Smooth muscle cell (in vitro differentiated cells): ENCODE measurements at regions not wholly inside any gene's neighbourhood (a gene's known extent, or its start where the extent isn't known, plus 50 kb on each side); places are given as distances from the start of the nearest gene placed in this dataset.

Source experiments
- DNase-seq: peaks from one replicate; lab custom pipeline; 2025; ENCODE audit not compliant: unreplicated experiment; lab: John Stamatoyannopoulos, UW
- H2AFZ ChIP-seq: fragments of 200-600 bp; sonication (generic); 2 replicates; pipeline ENCODE4 v1.6.0; 2016; ENCODE audit warnings: antibody characterized with exemption, low read depth, mild to moderate bottlenecking
- H3F3A ChIP-seq: fragments of 200-600 bp; sonication (generic); 2 replicates; pipeline ENCODE4 v1.6.0; 2017; ENCODE audit warnings: antibody characterized with exemption, low read depth
- H3K27ac ChIP-seq: fragments of 200-600 bp; sonication (generic); 2 replicates; pipeline ENCODE4 v1.5.1; 2016; ENCODE audit warnings: low read depth, mild to moderate bottlenecking
- H3K27me3 ChIP-seq: fragments of 200-600 bp; sonication (generic); 2 replicates; pipeline ENCODE4 v1.6.1; 2016; ENCODE audit warnings: low read depth, mild to moderate bottlenecking
- H3K36me3 ChIP-seq: fragments of 200-600 bp; sonication (generic); 2 replicates; pipeline ENCODE4 v1.5.1; 2016; ENCODE audit warnings: low read depth
- H3K4me1 ChIP-seq: fragments of 200-600 bp; sonication (generic); 2 replicates; pipeline ENCODE4 v1.5.1; 2016; ENCODE audit warnings: low read depth
- H3K4me2 ChIP-seq: fragments of 200-600 bp; sonication (generic); 2 replicates; pipeline ENCODE4 v1.6.0; 2016; ENCODE audit warnings: mild to moderate bottlenecking
- H3K4me3 ChIP-seq: fragments of 200-600 bp; sonication (generic); 2 replicates; pipeline ENCODE4 v1.5.1; 2016; ENCODE audit warnings: mild to moderate bottlenecking
- H3K79me2 ChIP-seq: fragments of 200-600 bp; sonication (generic); 2 replicates; pipeline ENCODE4 v1.6.0; 2016; ENCODE audit warnings: low read depth, mild to moderate bottlenecking
- H3K9ac ChIP-seq: fragments of 200-600 bp; sonication (generic); 2 replicates; pipeline ENCODE4 v1.6.0; 2016; ENCODE audit warnings: low read depth
- H3K9me3 ChIP-seq: fragments of 200-600 bp; sonication (generic); replicated peaks from 2 replicates; pipeline ENCODE4 v1.5.1; 2016; ENCODE audit warnings: low read depth
- H4K20me1 ChIP-seq: fragments of 200-600 bp; sonication (generic); 2 replicates; pipeline ENCODE4 v1.6.0; 2016; ENCODE audit warnings: low read depth
- WGBS: methylation state at CpG from one replicate; pipeline ENCODE4 v1.1.7; 2016; ENCODE audit warnings: low lambda C conversion rate; 5-methylcytosine and 5-hydroxymethylcytosine counted together
- TF ChIP-seq, protein P1 (sequence below): fragments of 200-600 bp; sonication (generic); IDR thresholded peaks from 2 replicates; pipeline ENCODE4 v1.5.1; 2017; ENCODE audit warnings: borderline replicate concordance, mild to moderate bottlenecking, antibody characterized with exemption; ENCODE audit not compliant: insufficient read depth, poor library complexity, severe bottlenecking

DNA sequence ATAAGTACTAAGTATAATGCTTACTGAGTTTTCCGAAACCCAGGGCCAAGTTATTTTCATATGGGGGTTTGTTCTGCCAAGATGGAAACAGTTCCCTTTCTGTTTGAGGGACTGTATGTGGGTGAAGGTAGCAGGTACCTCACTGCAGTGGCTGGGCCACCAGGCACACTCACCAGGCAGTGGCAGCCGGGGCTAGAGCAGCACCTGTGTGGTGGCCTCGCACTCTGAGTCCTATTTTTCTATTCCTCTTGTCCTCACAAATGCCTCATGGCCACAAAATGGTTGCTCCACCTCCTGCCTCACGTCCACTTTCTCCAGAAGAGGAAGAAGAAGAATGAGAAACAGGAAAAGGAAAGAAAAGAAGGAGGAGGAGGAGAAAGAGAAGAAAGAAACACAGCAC lies 167.3 kb upstream of the SHH start:
- Histone ChIP-seq H3K79me2 (no peaks in the 10 kb centered on the region), H3K9ac (no peak overlapping the region), H3K4me2 (no peak overlapping the region), H3K4me3 (no peak overlapping the region), H3K9me3 (no peaks in the 10 kb centered on the region), H3F3A (no peaks in the 10 kb centered on the region), H3K27me3 (peaks cover 18% of the 10 kb centered on the region), H3K27ac (no peak overlapping the region), H2AFZ (no peak overlapping the region), H3K36me3 (no peaks in the 10 kb centered on the region), H4K20me1 (no peaks in the 10 kb centered on the region), H3K4me1 (no peaks in the 10 kb centered on the region)
- DNase-seq: no peak
- TF ChIP-seq, protein P1, sequence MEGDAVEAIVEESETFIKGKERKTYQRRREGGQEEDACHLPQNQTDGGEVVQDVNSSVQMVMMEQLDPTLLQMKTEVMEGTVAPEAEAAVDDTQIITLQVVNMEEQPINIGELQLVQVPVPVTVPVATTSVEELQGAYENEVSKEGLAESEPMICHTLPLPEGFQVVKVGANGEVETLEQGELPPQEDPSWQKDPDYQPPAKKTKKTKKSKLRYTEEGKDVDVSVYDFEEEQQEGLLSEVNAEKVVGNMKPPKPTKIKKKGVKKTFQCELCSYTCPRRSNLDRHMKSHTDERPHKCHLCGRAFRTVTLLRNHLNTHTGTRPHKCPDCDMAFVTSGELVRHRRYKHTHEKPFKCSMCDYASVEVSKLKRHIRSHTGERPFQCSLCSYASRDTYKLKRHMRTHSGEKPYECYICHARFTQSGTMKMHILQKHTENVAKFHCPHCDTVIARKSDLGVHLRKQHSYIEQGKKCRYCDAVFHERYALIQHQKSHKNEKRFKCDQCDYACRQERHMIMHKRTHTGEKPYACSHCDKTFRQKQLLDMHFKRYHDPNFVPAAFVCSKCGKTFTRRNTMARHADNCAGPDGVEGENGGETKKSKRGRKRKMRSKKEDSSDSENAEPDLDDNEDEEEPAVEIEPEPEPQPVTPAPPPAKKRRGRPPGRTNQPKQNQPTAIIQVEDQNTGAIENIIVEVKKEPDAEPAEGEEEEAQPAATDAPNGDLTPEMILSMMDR: no peak
- WGBS: 61% methylated on average over 4 of the region's 4 CpGs

DNA sequence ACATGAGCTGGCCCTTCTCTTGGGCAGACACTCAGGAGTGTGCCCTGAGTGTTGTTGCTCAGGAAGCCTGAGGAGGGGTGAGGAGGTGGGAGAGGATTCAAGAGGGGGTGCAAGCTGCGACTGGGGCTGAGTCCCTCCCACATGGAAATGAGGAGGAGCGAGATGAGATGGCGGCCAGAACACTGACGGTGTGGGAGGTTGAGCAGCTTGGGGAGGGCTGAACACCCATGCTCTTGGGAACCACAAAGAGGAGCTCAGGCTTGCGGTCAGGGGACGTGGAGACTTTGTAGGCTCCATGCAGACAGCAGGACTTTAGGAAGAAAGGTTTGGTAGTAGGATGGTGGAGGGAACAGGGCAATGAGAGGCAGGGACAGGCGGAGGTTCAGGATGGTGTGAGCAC lies 163.2 kb upstream of the SHH start:
- H3K27ac ChIP-seq: no peak overlapping the region
- H4K20me1 ChIP-seq: no peaks in the 10 kb centered on the region
- no peaks in the 10 kb centered on the region for H3K79me2 ChIP-seq
- TF ChIP-seq, protein P1: no peak
- no peaks in the 10 kb centered on the region for H3K36me3 ChIP-seq
- DNase-seq: no peak
- no peak overlapping the region for H2AFZ ChIP-seq
- no peak overlapping the region for H3K4me3 ChIP-seq
- H3K4me1 ChIP-seq: no peaks in the 10 kb centered on the region
- no peaks in the 10 kb centered on the region for H3F3A ChIP-seq
- H3K9me3 ChIP-seq: no peaks in the 10 kb centered on the region
- peaks cover 18% of the 10 kb centered on the region for H3K27me3 ChIP-seq
- no peak overlapping the region for H3K9ac ChIP-seq
- no peak overlapping the region for H3K4me2 ChIP-seq
- 85% methylated on average over 7 of the region's 7 CpGs for WGBS

DNA sequence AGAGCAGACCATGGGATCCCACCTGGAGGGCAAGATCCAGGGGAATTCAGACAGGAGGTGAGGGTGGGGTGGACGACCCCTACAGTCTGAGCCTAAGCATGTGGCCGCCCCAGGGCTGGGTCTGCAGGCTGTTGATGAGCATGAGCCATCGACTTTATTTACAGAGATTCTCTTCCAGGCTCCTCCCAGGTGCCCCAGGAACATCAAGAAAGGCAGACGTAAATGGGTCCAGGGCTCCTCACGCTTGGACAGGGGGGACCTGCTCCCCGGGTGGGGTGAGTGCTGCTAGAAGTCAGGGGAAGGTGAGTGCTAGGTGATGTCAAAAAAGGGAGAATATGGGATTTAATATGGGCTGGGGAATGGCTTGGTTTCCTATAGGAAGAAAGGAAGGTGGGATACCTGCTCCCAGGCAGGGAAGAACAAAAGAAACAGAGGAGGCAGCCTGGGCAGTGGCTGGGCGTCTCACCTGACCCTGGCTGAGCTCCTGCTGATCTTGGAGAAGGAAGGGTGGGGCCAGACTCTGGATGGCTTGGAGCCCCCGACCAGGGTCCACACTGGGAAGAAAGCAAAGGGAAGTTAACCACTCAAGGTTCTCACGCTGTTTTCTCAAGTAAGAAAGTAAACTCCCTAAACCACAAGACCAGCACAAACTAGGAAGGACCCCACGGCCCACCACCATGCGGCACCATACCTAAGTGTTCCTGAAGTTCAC lies 162.1 kb upstream of the SHH start:
- no peak overlapping the region for H2AFZ ChIP-seq
- H3K79me2 ChIP-seq: no peaks in the 10 kb centered on the region
- no peak overlapping the region for H3K27ac ChIP-seq
- H3K27me3 ChIP-seq: peaks cover 12% of the 10 kb centered on the region
- no peak overlapping the region for H3K4me3 ChIP-seq
- WGBS: 83% methylated on average over 11 of the region's 11 CpGs
- TF ChIP-seq, protein P1: no peak
- H3F3A ChIP-seq: no peaks in the 10 kb centered on the region
- H3K9me3 ChIP-seq: no peaks in the 10 kb centered on the region
- no peak for DNase-seq
- no peak overlapping the region for H3K4me2 ChIP-seq
- H3K4me1 ChIP-seq: no peaks in the 10 kb centered on the region
- no peaks in the 10 kb centered on the region for H3K36me3 ChIP-seq
- H3K9ac ChIP-seq: no peak overlapping the region
- H4K20me1 ChIP-seq: no peaks in the 10 kb centered on the region

DNA sequence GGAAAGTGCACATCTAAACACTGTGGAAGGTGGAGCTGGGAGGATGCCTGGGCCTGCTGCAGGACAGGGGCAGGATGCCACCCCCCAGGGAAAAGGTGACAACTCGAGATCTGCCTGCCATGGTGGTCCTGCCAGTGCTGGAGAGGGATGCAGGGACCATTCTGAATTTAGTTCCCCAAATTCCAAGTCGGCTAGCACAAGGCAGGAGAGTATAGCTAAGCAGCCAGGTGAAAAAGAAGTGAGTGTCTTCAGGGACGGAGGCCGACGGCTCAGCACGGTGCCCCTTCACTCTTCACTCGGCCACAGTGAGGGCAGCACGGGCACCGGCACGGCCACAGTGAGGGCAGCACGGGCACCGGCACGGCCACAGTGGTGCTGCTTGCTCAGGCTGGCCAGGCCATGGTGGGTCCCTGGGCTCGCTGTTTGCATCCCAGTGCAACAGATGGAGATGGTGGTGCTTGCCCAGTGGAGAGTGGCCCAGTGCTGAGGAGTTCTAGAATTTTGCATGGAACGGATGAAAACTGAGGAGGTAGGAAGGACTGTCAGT lies 161.3 kb upstream of the SHH start:
- H4K20me1 ChIP-seq: no peaks in the 10 kb centered on the region
- TF ChIP-seq, protein P1: no peak
- H2AFZ ChIP-seq: no peak overlapping the region
- H3K79me2 ChIP-seq: no peaks in the 10 kb centered on the region
- H3K9ac ChIP-seq: no peak overlapping the region
- DNase-seq: no peak
- H3K9me3 ChIP-seq: no peaks in the 10 kb centered on the region
- peaks cover 4% of the 10 kb centered on the region for H3K27me3 ChIP-seq
- H3K4me3 ChIP-seq: no peak overlapping the region
- no peaks in the 10 kb centered on the region for H3K4me1 ChIP-seq
- no peaks in the 10 kb centered on the region for H3F3A ChIP-seq
- no peaks in the 10 kb centered on the region for H3K36me3 ChIP-seq
- no peak overlapping the region for H3K4me2 ChIP-seq
- H3K27ac ChIP-seq: no peak overlapping the region
- WGBS: 88% methylated on average over 15 of the region's 15 CpGs
